ENCODE measurements at regions not wholly inside any gene's neighbourhood (a gene's known extent, or its start where the extent isn't known, plus 50 kb on each side); places are given as distances from the start of the nearest gene placed in this dataset.

DNA sequence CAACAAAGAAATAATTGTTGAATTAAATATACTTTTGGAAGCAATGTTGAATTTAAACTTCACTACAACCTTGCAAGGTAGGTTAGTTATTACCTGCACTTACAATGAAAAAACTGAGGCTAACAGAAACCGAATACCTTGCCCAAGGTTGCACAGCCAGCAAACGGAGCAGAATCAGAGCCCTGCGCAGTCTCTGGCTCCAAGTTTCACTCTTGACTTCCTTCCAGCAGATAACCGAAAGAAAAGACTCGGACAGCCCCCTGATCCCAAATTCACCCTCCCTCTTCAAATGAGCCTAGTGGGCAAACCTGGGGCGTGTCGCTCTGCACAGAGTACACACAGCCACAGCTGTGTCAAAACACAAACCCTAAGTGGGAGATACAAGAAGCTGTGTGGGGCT, 72.1 kb upstream of the FOXQ1 start:
- TF ChIP-seq EZH2 (IDR thresholded peaks at IDR 0.05; ENCODE audit: insufficient read depth, poor library complexity, severe bottlenecking) (no peak), EZH2phosphoT487 (IDR thresholded peaks at IDR 0.05; ENCODE audit: insufficient read depth, low read depth) (no peak)

Measured in GM23248 (cell line).